Glomerular endothelial cell (primary cell): ENCODE measurements at regions not wholly inside any gene's neighbourhood (a gene's known extent, or its start where the extent isn't known, plus 50 kb on each side); places are given as distances from the start of the nearest gene placed in this dataset.

Experiments used
- DNase-seq: peaks from one replicate; pipeline ENCODE4 v3.0.0-alpha.2; 2011; ENCODE audit warnings: low read depth, low spot score; ENCODE audit errors: extremely low read depth

DNA sequence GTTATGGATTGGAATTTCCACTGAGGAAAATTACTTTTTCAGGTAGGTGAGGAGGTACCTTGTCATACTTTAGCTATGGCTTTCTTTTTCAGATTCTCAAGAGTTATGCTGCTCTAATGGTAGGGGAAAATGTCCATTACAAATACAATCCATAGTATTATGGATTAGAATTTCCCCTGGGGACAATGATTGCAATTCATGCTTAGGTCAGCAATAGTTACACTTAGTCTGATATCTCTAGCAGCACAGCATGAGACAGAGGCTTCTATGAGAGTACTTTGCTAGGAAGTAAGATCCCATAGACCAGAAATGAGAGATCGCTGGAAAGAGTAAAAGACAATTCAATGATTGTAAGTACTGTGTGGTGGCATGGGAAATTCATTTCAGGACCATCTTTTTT is 949.5 kb upstream of the CDH8 start:
- DNase-seq, result no peak

DNA sequence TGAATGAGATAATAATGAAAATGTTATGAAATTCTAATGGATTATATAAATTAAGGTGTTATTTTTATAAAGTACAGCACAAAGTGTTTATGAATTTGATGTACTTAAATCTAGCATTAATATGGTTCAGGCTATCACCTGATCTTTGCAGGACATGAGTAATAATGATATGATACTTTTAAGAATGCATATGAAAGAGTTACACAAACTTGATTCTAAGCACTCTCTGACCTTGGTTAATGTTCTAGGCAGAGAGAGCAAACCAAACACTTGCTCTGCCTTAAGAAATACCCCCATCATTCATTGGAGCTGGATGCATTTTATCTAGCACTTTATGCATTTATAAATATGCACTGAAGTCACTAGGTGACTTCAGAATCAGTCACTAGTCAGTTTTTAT is 942.2 kb upstream of the CDH8 start:
- DNase-seq, result no peak

DNA sequence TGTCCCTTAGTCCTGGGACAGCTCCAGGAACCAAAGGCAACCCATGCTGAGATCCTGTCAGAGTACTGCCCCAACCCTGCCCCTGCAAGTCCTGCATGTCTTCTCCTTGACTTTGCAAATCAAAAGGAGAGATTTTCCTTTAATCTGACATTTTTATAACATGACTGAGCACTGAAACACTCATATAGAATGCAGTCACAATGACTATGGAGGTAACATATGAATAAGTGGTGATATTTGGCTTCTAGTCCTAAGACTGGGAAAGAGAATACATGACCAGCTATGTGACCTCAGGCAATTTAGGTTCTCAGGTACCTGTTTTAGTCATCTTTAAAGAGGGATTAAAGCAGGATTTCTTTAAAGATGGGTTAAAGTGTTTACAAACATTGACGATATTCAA is 941.6 kb upstream of the CDH8 start:
- no peak for DNase-seq

DNA sequence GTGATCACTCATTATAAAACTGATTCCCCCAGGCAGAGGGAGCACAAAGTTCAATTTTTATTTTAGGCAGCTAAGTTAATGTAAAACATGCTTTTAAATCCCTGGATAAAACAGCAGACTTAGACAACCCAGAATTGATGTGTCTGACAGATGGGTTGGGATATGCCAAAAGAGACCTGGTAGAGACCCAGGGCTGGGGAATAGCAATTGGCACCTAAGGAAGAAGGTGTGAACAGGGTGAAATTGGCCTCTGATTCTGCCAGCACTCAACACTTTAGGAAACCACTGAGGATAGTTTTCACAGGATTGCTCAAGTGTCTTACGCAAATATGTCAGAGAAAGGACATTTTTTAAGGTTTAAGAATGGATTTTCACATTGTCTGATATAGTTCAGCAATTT is 938.2 kb upstream of the CDH8 start:
- no peak for DNase-seq

DNA sequence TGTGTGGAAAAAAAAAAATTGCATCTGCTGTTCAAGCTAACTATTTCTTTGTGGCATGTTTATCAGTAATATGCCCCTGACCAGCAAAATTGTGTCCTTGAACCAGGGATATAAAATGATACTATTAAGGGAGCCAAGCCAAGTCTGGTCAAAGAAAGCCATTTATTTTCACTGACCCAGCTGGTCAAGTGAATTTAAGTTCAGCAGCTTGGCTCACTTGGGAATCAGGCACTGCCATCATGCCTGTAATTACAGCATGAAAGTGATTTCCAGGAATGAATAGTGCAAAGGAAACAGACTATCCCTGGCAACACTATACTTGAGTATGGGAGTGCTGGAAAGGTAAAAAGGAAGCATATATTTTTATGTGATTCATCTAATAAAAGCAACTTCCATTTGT is 934.6 kb upstream of the CDH8 start:
- no peak for DNase-seq

DNA sequence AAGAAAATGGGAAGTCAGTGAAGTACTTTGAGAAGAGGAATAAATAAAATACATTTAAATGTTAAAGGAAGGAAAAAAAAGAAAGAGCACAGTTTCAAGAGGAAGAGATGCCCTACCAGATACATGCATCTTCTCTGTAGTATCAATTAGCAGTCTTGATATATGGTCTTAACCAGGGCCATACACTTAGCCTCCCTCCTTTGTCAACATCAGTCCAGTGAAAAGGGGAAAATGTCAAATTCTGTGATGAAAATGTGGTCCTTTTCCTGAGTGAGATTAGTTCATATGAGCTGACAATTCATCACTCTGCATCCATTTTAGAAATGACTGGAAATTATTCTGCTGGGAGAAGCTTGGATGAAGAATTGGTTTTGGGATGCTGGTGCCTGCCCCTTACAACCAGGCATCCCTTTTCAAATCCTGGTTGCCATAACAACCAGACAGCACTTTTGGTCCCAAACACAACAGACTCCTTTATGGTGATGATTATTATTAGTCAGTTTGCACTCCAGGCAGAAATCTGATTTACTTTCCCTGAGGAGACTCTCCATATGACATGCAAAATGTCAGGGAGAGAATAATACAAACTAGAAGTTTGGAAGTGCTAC is 933.6 kb upstream of the CDH8 start:
- DNase-seq, result no peak

DNA sequence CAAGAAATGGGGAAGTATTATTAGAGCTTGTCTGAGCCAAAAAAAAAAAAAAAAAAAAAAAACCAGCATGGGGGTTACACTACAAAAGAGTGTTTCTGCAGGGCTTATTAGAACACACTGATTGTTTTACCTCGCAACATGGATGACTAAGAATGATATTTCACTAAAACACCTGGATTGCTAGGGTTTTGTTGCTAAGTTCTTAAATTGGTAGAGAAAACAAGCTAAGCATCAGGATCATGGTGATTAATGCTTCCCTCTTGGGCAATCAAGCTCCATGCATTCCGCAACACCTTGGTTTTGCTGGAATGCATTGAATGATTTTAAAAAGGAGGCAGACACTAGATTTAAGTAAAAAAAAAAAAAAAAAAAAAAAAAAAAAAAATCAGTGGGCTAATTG is 931.4 kb upstream of the CDH8 start:
- no peak for DNase-seq

DNA sequence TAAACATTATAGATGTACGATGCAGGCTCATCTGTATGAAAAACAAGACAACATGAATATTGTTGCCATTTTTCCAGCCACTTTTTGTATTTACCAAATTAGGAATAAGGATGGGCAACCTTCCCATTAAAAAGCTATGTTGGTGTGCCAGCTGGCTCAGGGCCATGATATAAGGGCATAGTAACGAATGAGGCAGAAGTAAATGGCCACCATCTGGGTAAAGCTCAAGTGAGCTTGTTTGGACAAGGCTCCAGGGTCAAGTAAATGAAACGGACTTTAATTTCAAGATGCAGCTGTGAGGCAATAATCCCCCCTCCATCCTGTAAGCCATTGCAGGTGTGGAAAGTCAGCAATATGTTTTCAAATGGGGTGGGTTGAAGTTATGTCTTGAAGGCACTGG is 930.9 kb upstream of the CDH8 start:
- DNase-seq, result no peak

DNA sequence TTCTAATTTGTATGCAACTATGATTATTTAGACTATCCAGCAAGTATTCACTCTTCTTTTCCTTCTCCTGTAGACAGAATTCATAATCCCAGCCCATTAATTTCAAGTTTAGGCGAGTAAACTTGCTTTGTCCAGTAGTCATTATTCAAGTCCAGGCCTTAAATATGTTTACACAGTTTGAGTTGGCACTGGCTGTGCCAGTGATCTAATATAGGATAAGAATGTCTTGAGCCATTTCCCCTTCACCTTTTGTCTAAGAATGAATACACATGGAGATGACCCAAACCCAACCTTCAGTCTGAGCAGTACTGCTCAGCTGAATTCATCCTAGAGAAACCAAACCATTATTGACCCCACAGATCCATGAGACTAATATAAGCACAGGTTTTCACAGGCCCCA is 930.4 kb upstream of the CDH8 start:
- DNase-seq, result no peak

DNA sequence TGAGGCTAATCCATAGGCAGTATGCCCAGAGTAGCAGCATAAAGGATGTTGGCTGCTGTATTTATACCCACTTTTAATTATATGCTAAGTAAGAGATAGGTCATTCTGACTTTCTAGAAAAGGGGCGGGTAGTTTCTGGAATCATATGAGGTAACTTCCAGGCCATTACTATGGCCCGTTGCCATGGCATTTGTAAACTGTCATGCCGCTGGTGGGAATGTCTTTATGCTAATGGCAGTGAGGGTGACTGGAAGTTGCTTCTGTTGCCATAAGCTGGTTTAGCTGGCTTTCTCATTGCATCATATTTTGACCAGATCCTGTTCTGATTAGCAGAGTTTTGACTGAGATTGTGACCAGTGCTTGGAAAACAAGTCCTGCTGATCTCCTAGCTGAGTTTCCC is 929.6 kb upstream of the CDH8 start:
- DNase-seq, result no peak

DNA sequence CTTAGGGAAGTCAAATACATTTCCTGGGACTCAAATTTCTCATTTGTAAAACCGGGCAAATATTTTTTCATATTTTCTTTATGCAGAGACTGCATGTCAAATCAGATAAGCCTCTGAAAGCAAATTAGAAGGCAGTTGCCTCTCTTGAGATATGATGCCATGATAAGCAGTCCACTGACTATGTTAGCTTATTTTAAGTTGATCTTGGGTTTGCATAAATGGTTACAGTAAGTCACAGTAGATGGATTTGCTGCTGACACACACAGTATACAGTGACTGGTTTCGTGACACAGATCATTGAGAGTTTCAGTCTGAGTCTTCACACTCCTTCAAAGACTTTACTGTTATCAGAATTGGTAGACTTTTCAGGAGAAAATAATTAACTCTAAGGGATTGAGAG is 927.6 kb upstream of the CDH8 start:
- no peak for DNase-seq

DNA sequence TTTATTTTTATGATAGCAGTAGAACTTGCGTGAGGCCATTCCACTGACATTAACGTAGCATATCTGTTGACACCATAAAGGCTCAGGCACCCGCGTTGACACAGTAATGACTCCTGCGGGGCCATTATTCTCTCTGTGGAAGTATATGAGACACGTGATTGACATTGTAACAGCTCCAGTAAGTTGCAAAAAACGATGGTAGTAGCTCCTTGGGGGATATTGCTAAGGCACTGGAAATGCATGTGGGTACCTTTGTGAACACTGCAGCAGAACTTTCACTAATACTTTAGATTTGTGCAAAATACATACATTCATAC is 918.8 kb upstream of the CDH8 start:
- no peak for DNase-seq

DNA sequence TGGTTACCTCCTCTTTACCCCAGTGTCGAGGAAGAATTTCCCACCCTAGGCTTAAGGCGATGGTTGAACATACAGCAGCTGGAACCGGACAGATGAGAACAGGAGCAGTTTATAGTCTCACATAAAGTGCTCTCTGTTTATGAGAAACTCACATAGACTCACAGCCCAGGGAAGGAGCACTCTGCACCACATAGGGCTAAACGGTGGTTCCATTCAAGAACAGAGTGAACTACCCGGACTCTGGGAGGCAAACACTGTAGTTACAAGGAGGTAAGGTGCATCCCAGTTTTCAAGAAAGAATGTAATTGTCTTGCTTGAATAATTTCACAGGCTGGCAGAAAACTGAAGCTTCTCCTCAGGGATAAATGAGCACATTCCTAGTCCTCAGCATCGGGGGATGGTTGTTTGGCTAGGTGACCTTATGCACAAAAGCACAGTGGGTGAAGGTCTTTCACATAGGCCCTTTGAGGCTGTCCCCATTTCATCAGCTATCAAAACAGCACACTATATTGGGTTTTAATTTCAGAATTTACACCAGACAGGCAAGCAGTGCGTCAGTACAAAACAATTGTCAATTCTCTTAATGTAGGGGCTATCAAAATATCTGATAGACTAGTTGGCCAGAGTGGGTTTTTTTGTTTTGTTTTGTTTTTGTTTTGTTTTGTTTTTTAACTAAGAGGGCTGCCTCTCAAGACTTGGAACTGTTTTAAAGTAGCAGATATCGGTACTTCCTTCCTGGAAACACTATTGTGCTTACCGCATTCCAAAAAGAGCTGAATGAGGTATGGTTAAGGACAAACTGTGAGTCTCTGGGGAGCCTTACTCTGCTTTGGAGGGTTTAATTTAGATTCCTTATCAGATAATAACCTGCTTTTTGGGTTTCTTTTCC is 918.1 kb upstream of the CDH8 start:
- DNase-seq, result no peak

DNA sequence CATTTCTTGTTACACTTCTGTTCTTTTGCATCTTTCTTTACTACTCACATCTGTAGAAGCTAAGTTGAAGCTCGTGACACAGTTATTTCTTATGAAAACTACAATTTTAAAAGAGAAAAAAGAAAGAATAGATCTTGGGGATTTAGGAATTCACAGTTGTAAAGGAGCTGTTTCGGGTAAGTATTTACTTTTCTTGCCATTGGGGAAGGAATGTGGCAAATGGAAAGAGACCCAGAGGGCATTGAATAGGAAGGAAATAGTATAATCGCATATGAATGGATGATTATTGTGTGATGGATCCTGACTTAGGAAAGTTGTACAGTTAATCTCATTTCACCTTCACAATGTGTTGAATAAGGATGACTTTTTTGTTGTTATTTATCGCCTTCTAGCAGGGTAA is 914.1 kb upstream of the CDH8 start:
- DNase-seq, result no peak

DNA sequence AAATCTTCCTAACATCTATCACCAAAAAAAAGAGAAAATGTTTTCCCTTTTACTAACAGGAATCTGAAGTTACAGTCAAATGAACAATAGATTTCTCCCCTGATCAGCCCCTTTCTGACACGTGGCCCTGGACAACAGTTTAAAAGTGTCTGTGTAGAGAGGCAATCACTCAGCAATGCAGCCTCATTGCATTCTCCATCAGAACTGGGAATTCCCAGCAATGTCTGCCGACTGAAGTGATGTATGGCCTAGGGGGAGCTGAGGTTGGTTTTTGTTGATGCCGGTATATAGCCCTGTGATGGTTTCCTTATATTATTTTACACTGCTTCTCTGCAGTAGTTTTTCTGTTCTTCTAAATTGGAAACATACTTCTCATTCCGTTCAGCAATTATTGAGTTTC is 904.3 kb upstream of the CDH8 start:
- no peak for DNase-seq

DNA sequence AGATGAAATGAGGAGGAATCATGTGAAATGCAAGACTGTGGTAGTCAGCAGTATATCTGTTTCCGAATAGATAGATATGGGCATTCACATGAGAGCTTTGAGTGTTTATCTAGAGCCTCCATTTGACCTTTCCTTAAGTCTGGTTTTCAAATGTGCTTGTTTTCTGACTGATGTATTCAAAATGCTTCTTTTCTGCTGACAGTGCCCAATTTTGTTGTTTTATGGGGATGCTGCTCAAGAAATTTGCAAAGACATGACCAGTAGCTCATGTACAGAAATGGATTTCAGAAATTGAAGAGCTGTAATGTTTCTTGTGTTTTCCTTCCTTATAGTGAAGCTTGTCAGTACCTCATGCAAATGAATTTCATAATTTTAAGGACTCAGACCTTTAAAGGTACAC is 903.4 kb upstream of the CDH8 start:
- DNase-seq, result no peak

DNA sequence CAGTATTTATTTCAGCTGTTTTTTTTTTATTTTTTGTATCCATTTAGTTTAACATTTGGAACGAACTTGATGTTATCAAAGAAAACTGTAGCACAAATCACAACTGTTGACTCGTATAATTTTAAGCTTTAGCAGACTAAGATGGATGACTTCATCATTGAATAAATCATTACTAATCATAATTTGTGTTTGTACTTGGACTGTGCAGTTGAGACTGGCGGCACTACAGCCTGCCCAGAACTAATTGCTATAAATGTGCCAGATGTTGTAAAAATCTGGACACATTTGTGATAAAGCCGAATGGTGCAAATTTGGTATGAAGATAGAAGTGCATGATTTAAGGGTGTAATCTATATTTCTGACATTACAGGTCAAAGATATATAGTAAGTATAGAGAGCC is 897.7 kb upstream of the CDH8 start:
- DNase-seq, result no peak

DNA sequence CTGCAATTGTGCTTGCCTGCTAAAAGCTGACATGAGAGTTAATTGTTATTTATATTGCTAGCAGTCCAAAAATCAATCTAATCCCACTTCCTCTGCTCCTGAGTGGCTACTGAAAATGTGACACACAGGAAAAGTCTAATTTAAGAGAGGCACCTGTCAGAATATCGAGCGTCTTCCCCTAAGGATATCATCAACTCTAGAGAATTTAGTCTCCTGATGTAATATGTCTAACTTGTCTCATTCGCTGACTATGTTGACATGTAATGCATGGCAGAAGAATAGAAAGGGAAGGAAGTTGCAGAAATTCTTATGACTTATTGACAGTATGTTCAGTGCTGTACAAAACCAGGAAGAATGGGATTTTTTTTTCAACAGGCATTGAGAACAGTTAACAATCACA is 893.4 kb upstream of the CDH8 start:
- no peak for DNase-seq

DNA sequence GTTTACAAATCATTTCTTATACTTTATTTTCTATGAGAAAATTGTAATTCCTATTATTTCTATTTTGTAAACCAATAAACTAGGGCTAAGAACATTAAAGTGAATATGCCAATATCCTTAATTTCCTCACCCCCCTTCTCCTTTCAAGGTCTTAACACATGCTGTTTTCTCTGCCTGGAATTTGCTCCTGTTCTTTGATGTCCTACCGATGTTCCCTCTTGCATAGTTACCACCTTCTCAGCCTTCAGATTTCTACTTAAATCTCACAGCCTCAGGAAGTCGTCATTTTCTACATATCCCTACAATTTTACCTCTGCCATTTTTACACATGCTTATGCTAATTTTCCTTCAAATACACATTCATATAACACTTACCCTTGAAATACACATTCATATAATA is 890.9 kb upstream of the CDH8 start:
- DNase-seq, result no peak

DNA sequence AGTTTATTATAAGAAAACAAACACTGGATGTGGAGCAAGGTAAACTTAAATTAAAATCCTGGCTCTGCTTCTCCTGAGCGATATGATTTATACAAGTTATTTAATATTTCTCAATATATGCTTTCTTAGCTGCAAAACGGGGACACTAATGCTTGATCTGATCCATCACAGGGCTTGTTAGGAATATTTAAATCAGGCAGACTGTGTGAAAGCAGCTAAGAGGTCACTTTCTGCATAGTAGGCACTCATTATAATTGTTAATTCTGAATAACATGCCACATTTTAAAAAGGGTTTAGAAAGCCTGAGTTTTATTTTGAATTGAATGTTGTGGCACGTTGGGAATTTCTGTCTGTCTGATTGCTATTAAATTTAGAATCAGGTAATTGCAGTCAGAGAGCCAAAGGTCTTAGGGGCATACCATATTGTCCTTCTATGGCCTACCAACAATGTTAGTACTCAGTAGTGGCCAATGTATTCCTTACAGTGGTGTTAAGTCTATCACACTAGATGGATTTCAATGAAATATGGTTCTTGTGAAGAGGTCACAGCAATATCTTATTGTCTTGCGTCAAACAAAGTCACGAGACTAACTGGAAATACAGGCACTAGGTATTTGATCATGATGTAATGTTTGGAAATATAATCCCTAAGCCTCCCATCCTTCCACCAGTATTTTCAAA is 890.0 kb upstream of the CDH8 start:
- DNase-seq, result no peak

DNA sequence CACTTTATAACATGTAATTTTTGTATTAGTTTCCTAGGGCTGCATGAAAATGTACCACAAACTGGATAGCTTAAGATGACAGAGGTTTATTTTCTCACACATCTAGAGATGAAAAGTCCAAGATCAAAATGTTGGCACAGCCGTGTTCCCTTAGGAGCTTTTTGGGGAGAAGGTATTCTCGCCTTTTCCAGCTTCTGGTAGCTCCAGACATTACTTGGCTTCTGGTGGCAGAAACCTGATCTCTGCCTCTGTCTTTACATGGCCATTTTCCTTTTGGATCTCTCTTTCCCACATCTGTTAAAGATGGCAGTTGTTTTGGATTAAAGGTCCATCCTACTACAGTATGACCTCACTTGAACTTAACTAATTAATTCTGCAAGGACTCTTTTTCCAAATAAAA is 885.7 kb upstream of the CDH8 start:
- no peak for DNase-seq

DNA sequence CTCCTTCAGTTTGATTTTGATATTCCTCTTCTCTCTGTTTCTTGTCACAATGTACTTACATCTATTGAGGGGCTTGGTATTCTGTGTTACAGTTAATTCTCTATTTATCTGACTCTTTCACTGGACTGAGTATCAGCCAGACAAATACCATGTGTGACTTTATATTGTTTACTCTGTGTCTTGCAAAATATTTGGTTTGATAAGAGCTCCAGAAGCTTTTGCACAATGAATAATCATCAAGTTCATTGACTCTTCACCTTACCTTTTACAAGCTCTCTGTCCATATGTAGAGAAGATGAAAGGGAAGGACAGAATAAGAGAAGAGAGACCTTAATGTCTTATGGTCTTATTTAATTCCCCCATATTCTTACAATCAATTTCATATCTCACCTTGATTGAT is 877.7 kb upstream of the CDH8 start:
- DNase-seq, result no peak
